ENCODE measurements at regions not wholly inside any gene's neighbourhood (a gene's known extent, or its start where the extent isn't known, plus 50 kb on each side); places are given as distances from the start of the nearest gene placed in this dataset.

GRCh38 chr6:141734071-141734840, 398.5 kb upstream of the GJE1 start:
- Histone ChIP-seq H3K4me1 (ENCODE audit: insufficient read depth) (no peaks in the 10 kb centered on the region), H3K27me3 (no peaks in the 10 kb centered on the region), H3K36me3 (replicated peaks; ENCODE audit: insufficient read depth, low read depth) (no peaks in the 10 kb centered on the region), H3K4me3 (no peak overlapping the region), H3K4me2 (no peak overlapping the region), H3K79me2 (no peaks in the 10 kb centered on the region), H3K9me3 (ENCODE audit: low read depth) (no peaks in the 10 kb centered on the region), H3K9me2 (replicated peaks; ENCODE audit: insufficient read depth) (no peaks in the 10 kb centered on the region), H2AFZ (no peak overlapping the region), H3K27ac (no peak overlapping the region), H4K20me1 (ENCODE audit: insufficient read depth, poor library complexity, severe bottlenecking) (no peaks in the 10 kb centered on the region)
- DNase-seq (ENCODE audit: low spot score), result no peak
- TF ChIP-seq EZH2phosphoT487 (IDR thresholded peaks at IDR 0.05; ENCODE audit: low read depth, severe bottlenecking, unreplicated experiment), result no peak
- TF ChIP-seq EZH2 (IDR thresholded peaks at IDR 0.05; ENCODE audit: borderline replicate concordance), result no peak
- TF ChIP-seq CTCF (IDR thresholded peaks at IDR 0.05; ENCODE audit: poor library complexity), result no peak
- 90% methylated on average over 2 of the region's 2 CpGs for WGBS (ENCODE audit: low lambda C conversion rate, missing lambda C conversion rate)

- Histone ChIP-seq H3K9me2 (replicated peaks; ENCODE audit: insufficient read depth) (no peaks in the 10 kb centered on the region), H3K27me3 (no peaks in the 10 kb centered on the region), H2AFZ (no peak overlapping the region), H3K4me2 (no peak overlapping the region), H4K20me1 (ENCODE audit: insufficient read depth, poor library complexity, severe bottlenecking) (no peaks in the 10 kb centered on the region), H3K4me1 (ENCODE audit: insufficient read depth) (no peaks in the 10 kb centered on the region), H3K9me3 (ENCODE audit: low read depth) (no peaks in the 10 kb centered on the region), H3K79me2 (no peaks in the 10 kb centered on the region), H3K36me3 (replicated peaks; ENCODE audit: insufficient read depth, low read depth) (no peaks in the 10 kb centered on the region), H3K27ac (no peak overlapping the region), H3K4me3 (no peak overlapping the region)
- DNase-seq (ENCODE audit: low spot score), result no peak
- 74% methylated on average over 2 of the region's 2 CpGs for WGBS (ENCODE audit: low lambda C conversion rate, missing lambda C conversion rate)
- TF ChIP-seq CTCF (IDR thresholded peaks at IDR 0.05; ENCODE audit: poor library complexity), result no peak
- no peak for TF ChIP-seq EZH2phosphoT487 (IDR thresholded peaks at IDR 0.05; ENCODE audit: low read depth, severe bottlenecking, unreplicated experiment)
- no peak for TF ChIP-seq EZH2 (IDR thresholded peaks at IDR 0.05; ENCODE audit: borderline replicate concordance)
Measured at GRCh38 chr6:141729146-141729545, 403.6 kb upstream of the GJE1 start.

GRCh38 chr6:141728330-141728729, 404.4 kb upstream of the GJE1 start:
- no peak for DNase-seq (ENCODE audit: low spot score)
- Histone ChIP-seq H3K79me2 (no peaks in the 10 kb centered on the region), H3K9me2 (replicated peaks; ENCODE audit: insufficient read depth) (no peaks in the 10 kb centered on the region), H4K20me1 (ENCODE audit: insufficient read depth, poor library complexity, severe bottlenecking) (no peaks in the 10 kb centered on the region), H3K9me3 (ENCODE audit: low read depth) (no peaks in the 10 kb centered on the region), H3K4me3 (no peak overlapping the region), H3K27me3 (no peaks in the 10 kb centered on the region), H3K4me1 (ENCODE audit: insufficient read depth) (no peaks in the 10 kb centered on the region), H3K27ac (no peak overlapping the region), H2AFZ (no peak overlapping the region), H3K4me2 (no peak overlapping the region), H3K36me3 (replicated peaks; ENCODE audit: insufficient read depth, low read depth) (no peaks in the 10 kb centered on the region)
- TF ChIP-seq EZH2phosphoT487 (IDR thresholded peaks at IDR 0.05; ENCODE audit: low read depth, severe bottlenecking, unreplicated experiment), result no peak
- no peak for TF ChIP-seq CTCF (IDR thresholded peaks at IDR 0.05; ENCODE audit: poor library complexity)
- TF ChIP-seq EZH2 (IDR thresholded peaks at IDR 0.05; ENCODE audit: borderline replicate concordance), result no peak
- 88% methylated on average over 4 of the region's 4 CpGs for WGBS (ENCODE audit: low lambda C conversion rate, missing lambda C conversion rate)

Data from hepatocyte (in vitro differentiated cells).